SK-N-SH (cell line): ENCODE measurements at regions not wholly inside any gene's neighbourhood (a gene's known extent, or its start where the extent isn't known, plus 50 kb on each side); places are given as distances from the start of the nearest gene placed in this dataset.

ENCODE experiments used
- CTCF ChIP-seq: fragments of 200-600 bp; sonication (generic); IDR thresholded peaks from 2 replicates; pipeline ENCODE4 v1.6.1; 2017; ENCODE audit warnings: antibody characterized with exemption, mild to moderate bottlenecking, moderate library complexity
- EP300 ChIP-seq, 2 experiments: IDR thresholded peaks; 2 replicates each; pipeline versions ENCODE4 v1.4.0 to v1.6.1; 2012; ENCODE audit warnings: borderline replicate concordance in 1 of 2, low read depth in 1 of 2, low read length in 1 of 2
- IRF3 ChIP-seq: fragments of 150-350 bp; IDR thresholded peaks from 2 replicates; pipeline ENCODE4 v1.6.1; 2016; ENCODE audit warnings: mild to moderate bottlenecking, low read depth, low read length
- MXI1 ChIP-seq: IDR thresholded peaks from 2 replicates; pipeline ENCODE4 v1.6.1; 2012; ENCODE audit warnings: mild to moderate bottlenecking, low read depth, low read length, improper control_type of control experiment
- NRF1 ChIP-seq: IDR thresholded peaks from 2 replicates; pipeline ENCODE4 v1.6.1; 2012; ENCODE audit warnings: low read depth, mild to moderate bottlenecking, low read length
- POLR2AphosphoS5 ChIP-seq: IDR thresholded peaks from 2 replicates; pipeline ENCODE4 v1.6.1; 2012; ENCODE audit warnings: low read depth, low read length

- no peak for TF ChIP-seq IRF3
- TF ChIP-seq POLR2AphosphoS5: no peak
- peak; percentile 37; the same call in 1 of the 2 replicates for TF ChIP-seq CTCF
- no peak for TF ChIP-seq NRF1
- no peak for TF ChIP-seq EP300 (IDR thresholded peaks at IDR 0.05; ENCODE audit: borderline replicate concordance in 1 of 2, low read depth in 1 of 2, low read length in 1 of 2)
- no peak for TF ChIP-seq MXI1
These were observed 1762.1 kb downstream of the BRINP3 start for GRCh38 chr1:188715566-188715965.
